Colonic mucosa (tissue), 4 donors: ENCODE measurements at regions not wholly inside any gene's neighbourhood (a gene's known extent, or its start where the extent isn't known, plus 50 kb on each side); places are given as distances from the start of the nearest gene placed in this dataset.

Experiments used
- DNase-seq: peaks from one replicate; pipeline ENCODE4 v3.0.0-alpha.2; 2020
- H3K27ac ChIP-seq: fragments of 200-600 bp; one replicate; pipeline ENCODE4 v1.8.0; 2021
- H3K27me3 ChIP-seq: fragments of 200-600 bp; one replicate; pipeline ENCODE4 v1.8.0; 2021
- H3K36me3 ChIP-seq: fragments of 200-600 bp; one replicate; pipeline ENCODE4 v1.8.0; 2021
- H3K4me1 ChIP-seq: fragments of 200-600 bp; one replicate; pipeline ENCODE4 v1.8.0; 2021; ENCODE audit warnings: mild to moderate bottlenecking
- H3K4me3 ChIP-seq: fragments of 200-600 bp; one replicate; pipeline ENCODE4 v1.8.0; 2021
- H3K9ac ChIP-seq, 2 donors: one replicate each; pipeline ENCODE4 v1.7.0; 2013; ENCODE audit warnings: control low read depth in 2 of 2, low read depth in 2 of 2, low read length in 2 of 2
- H3K9me3 ChIP-seq: fragments of 200-600 bp; one replicate; pipeline ENCODE4 v1.8.0; 2021
- intact Hi-C: fragments of 100-400 bp; cut with DNase I; formaldehyde crosslinking; loops from one replicate; pipeline ENCODE4 v1.14.1; 2022
- TF ChIP-seq, protein P1 (sequence below): fragments of 200-600 bp; IDR thresholded peaks from one replicate; pipeline ENCODE4 v1.8.0; 2022; ENCODE audit warnings: antibody characterized with exemption, mild to moderate bottlenecking
- donor health status: healthy.
- donor health status: DM: no; HTN: no; CAD: no.
- donor health status: DM: no; HTN: no; CAD: no.

DNA sequence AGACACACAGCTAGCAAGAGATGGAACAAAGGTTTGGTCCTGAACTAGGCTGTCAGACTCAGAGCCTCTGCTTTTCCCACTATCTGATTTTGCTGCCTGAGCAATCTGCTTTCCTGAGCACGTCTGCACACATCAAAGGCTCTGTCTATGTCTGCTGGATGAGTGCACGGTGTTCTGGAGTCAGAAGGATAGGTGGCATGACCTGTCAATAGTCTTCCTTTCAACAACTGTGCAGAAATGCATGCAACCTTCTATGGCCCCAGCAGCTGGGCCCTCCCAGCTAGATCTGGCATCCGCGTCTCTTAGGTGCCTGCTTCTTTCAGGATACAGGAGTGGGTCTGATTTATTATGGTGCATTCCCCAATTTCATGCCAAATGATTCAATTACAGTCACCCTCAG, 138.3 kb downstream of the UTP18 start:
- DNase-seq: no peak
- Histone ChIP-seq H3K4me3 (no peak overlapping the region), H3K27ac (no peak overlapping the region), H3K36me3 (no peaks in the 10 kb centered on the region), H3K9me3 (no peaks in the 10 kb centered on the region), H3K9ac (no peak overlapping the region), H3K4me1 (no peaks in the 10 kb centered on the region), H3K27me3 (no peaks in the 10 kb centered on the region)
- TF ChIP-seq, protein P1, sequence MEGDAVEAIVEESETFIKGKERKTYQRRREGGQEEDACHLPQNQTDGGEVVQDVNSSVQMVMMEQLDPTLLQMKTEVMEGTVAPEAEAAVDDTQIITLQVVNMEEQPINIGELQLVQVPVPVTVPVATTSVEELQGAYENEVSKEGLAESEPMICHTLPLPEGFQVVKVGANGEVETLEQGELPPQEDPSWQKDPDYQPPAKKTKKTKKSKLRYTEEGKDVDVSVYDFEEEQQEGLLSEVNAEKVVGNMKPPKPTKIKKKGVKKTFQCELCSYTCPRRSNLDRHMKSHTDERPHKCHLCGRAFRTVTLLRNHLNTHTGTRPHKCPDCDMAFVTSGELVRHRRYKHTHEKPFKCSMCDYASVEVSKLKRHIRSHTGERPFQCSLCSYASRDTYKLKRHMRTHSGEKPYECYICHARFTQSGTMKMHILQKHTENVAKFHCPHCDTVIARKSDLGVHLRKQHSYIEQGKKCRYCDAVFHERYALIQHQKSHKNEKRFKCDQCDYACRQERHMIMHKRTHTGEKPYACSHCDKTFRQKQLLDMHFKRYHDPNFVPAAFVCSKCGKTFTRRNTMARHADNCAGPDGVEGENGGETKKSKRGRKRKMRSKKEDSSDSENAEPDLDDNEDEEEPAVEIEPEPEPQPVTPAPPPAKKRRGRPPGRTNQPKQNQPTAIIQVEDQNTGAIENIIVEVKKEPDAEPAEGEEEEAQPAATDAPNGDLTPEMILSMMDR: no peak
- intact Hi-C loops: no loop called here

DNA sequence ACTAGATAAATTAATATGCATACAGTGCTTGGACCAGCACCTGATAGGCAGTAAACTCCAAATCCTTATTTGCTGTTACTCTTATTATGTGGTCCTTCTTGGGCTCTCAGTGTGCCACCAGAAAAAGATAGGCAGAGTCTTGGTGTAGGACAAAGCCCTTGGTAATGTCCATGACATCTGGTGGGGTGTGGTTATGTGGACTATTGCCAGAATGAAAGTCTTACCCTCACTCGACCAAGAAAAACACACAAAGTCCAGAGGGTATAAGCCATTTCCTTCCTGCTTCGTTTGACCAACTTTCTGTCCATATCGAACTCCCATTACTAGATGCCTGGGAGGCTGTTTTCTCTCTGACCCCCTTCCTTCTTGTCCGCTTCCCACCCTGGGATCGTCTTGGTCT, 140.9 kb downstream of the UTP18 start:
- no peak overlapping the region for H3K9ac ChIP-seq
- no peaks in the 10 kb centered on the region for H3K27me3 ChIP-seq
- H3K27ac ChIP-seq: no peak overlapping the region
- TF ChIP-seq, protein P1: no peak
- intact Hi-C loops: no loop called here
- DNase-seq: no peak
- no peak overlapping the region for H3K4me3 ChIP-seq
- H3K4me1 ChIP-seq: no peaks in the 10 kb centered on the region
- no peaks in the 10 kb centered on the region for H3K36me3 ChIP-seq
- no peaks in the 10 kb centered on the region for H3K9me3 ChIP-seq

DNA sequence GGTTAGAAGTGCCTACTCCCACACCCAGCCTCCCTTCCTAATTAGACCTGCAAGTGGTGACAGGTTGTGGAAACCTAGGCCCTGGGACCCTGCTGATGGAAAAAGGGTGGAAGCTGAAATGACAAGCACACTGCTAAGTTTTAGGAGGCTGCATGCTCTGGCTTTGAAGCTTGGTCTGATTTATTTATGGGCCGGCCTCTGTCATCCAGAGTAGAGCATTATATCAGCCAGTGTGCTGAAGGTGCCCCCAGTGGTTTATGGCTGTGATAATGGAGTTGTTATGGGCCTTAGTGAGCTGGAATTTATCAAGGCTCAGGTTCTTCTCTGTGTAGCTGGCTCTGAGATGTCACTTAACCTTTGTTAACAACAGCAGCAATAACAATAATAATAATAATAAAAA, 142.6 kb downstream of the UTP18 start:
- intact Hi-C loops: no loop called here
- no peak overlapping the region for H3K9ac ChIP-seq
- H3K36me3 ChIP-seq: no peaks in the 10 kb centered on the region
- H3K9me3 ChIP-seq: no peaks in the 10 kb centered on the region
- DNase-seq: no peak
- no peak overlapping the region for H3K27ac ChIP-seq
- TF ChIP-seq, protein P1: no peak
- H3K27me3 ChIP-seq: no peaks in the 10 kb centered on the region
- no peaks in the 10 kb centered on the region for H3K4me1 ChIP-seq
- H3K4me3 ChIP-seq: no peak overlapping the region

DNA sequence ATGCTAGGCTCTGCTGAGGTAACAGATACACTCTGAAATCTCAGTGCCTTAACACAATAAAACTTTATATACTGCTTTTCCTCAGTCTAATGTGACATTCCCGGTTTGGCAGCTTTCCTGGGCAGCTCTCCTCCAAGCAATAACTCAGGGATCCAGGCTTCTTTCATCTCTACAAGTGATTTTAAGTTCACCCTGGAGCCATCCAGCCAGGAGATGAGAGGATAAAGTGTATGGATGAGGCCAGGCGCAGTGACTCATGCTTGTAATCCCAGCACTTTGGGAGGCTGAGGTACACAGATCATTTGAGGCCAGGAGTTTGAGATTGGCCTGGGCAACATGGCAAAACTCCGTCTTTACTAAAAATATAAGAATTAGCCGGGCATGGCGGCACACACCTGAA, 147.2 kb downstream of the UTP18 start:
- TF ChIP-seq, protein P1: no peak
- intact Hi-C loops: no loop called here
- H3K4me3 ChIP-seq: no peak overlapping the region

DNA sequence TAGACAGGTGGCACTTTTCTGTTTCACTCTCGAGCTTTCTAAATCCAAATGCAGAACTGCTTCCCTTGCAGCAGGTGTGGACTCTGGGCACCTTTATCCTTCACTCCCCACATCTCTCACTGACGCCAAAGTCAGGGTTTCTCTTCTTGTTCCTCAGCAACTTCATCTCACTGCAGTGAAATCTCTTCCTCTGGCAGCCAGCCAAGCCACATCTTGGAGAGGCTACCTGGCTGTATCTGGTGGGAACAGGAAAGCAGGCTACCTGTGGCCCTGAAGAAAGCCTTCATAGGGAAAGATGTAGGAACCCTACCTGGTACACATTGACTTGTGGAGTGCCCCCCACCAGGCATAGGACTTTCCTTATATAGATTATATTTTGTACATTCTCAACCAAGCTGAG, 159.1 kb downstream of the UTP18 start:
- intact Hi-C loops: no loop called here
- Histone ChIP-seq H3K36me3 (no peaks in the 10 kb centered on the region), H3K4me1 (no peaks in the 10 kb centered on the region), H3K9ac (no peak overlapping the region), H3K27me3 (no peaks in the 10 kb centered on the region), H3K27ac (no peak overlapping the region), H3K9me3 (no peaks in the 10 kb centered on the region), H3K4me3 (no peak overlapping the region)
- no peak for DNase-seq
- TF ChIP-seq, protein P1: no peak

More for the DNA sequence above, 147.2 kb downstream of the UTP18 start:
- DNase-seq: no peak
- Histone ChIP-seq H3K9ac (no peak overlapping the region), H3K36me3 (no peaks in the 10 kb centered on the region), H3K27me3 (no peaks in the 10 kb centered on the region), H3K27ac (no peak overlapping the region), H3K4me1 (no peaks in the 10 kb centered on the region), H3K9me3 (no peaks in the 10 kb centered on the region)

DNA sequence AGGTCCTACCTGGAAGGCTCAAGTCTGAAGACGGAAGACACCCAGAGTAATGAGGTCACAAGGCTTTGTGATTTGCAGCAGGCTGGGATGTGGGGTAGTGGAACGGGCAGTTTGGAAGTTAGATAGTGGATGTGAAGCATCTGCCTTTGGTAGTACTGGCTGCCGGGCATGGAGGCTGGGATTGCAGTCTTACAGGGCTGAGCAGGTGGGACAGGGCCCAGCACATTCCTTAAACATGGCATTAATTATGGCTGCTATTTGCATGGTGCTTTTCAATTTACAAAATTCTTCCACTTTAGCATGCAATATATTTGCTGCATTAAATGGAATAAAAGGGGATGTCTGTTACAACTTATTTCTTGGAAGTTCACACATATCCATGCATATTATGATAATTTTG, 161.2 kb downstream of the UTP18 start:
- H3K27ac ChIP-seq: no peak overlapping the region
- H3K36me3 ChIP-seq: no peaks in the 10 kb centered on the region
- TF ChIP-seq, protein P1: no peak
- H3K4me1 ChIP-seq: no peaks in the 10 kb centered on the region
- H3K9ac ChIP-seq: no peak overlapping the region
- intact Hi-C loops: no loop called here
- no peaks in the 10 kb centered on the region for H3K27me3 ChIP-seq
- no peak overlapping the region for H3K4me3 ChIP-seq
- no peaks in the 10 kb centered on the region for H3K9me3 ChIP-seq
- DNase-seq: no peak
